ENCODE measurements at regions not wholly inside any gene's neighbourhood (a gene's known extent, or its start where the extent isn't known, plus 50 kb on each side); places are given as distances from the start of the nearest gene placed in this dataset.

- Histone ChIP-seq H3K4me1 (no peaks in the 10 kb centered on the region), H3K27ac (no peak overlapping the region), H3K4me3 (replicated peaks in 1 of 3) (no peak overlapping the region), H3K27me3 (no peaks in the 10 kb centered on the region), H3K36me3 (no peaks in the 10 kb centered on the region), H3K9me3 (no peaks in the 10 kb centered on the region)
- WGBS, 2 donors, result 77 to 89% methylated on average over 1 of the region's 1 CpG
- intact Hi-C loops (cut with DNase I), result loop anchor here (10.0 kb wide), 1 partner anchor 167 kb away; no protein-coding TSS in a partner anchor
- no peak for DNase-seq
- TF ChIP-seq CTCF (IDR thresholded peaks at IDR 0.05), result no peak
Measured at GRCh38 chr1:221268295-221268694, 389.1 kb downstream of the HLX start.

- H3K4me1 ChIP-seq, result no peaks in the 10 kb centered on the region
- H3K4me3 ChIP-seq (replicated peaks in 1 of 3), result no peak overlapping the region
- TF ChIP-seq POLR2A (IDR thresholded peaks at IDR 0.05) (no peak), CTCF (IDR thresholded peaks at IDR 0.05) (no peak)
- H3K27ac ChIP-seq, result no peak overlapping the region
- H3K27me3 ChIP-seq, result no peaks in the 10 kb centered on the region
- DNase-seq, result no peak
- intact Hi-C loops (cut with DNase I), result no loop called here
- no peaks in the 10 kb centered on the region for H3K36me3 ChIP-seq
- H3K9me3 ChIP-seq, result no peaks in the 10 kb centered on the region
- WGBS, 2 donors, result 94 to 96% methylated on average over 5 of the region's 5 CpGs
Measured at GRCh38 chr1:221271701-221272100, 392.5 kb downstream of the HLX start.

GRCh38 chr1:221272940-221273339 is 393.7 kb downstream of the HLX start:
- intact Hi-C loops (cut with DNase I), result no loop called here
- WGBS, 2 donors, result 88 to 94% methylated on average over 3 of the region's 3 CpGs
- TF ChIP-seq CTCF (IDR thresholded peaks at IDR 0.05) (no peak), POLR2A (IDR thresholded peaks at IDR 0.05) (no peak)

GRCh38 chr1:221274373-221274772 is 395.1 kb downstream of the HLX start:
- WGBS, 2 donors, result 73 to 78% methylated on average over 6 of the region's 6 CpGs
- no peaks in the 10 kb centered on the region for H3K9me3 ChIP-seq
- DNase-seq, result no peak
- no peak overlapping the region for H3K27ac ChIP-seq
- no peaks in the 10 kb centered on the region for H3K36me3 ChIP-seq
- H3K27me3 ChIP-seq, result no peaks in the 10 kb centered on the region
- no peak for TF ChIP-seq CTCF (IDR thresholded peaks at IDR 0.05)
- no peak for TF ChIP-seq POLR2A (IDR thresholded peaks at IDR 0.05)
- intact Hi-C loops (cut with DNase I), result no loop called here
- H3K4me1 ChIP-seq, result no peaks in the 10 kb centered on the region
- H3K4me3 ChIP-seq (replicated peaks in 1 of 3), result no peak overlapping the region

More at GRCh38 chr1:221272940-221273339, 393.7 kb downstream of the HLX start:
- Histone ChIP-seq H3K27me3 (no peaks in the 10 kb centered on the region), H3K36me3 (no peaks in the 10 kb centered on the region), H3K4me1 (no peaks in the 10 kb centered on the region), H3K4me3 (replicated peaks in 1 of 3) (no peak overlapping the region), H3K27ac (no peak overlapping the region), H3K9me3 (no peaks in the 10 kb centered on the region)
- no peak for DNase-seq

GRCh38 chr1:221276896-221277409 is 397.7 kb downstream of the HLX start:
- H3K27ac ChIP-seq, result no peak overlapping the region
- no peaks in the 10 kb centered on the region for H3K9me3 ChIP-seq
- intact Hi-C loops (cut with DNase I), result no loop called here
- no peak overlapping the region for H3K4me3 ChIP-seq (replicated peaks in 1 of 3)
- whole genome bisulfite sequencing, 2 donors, result 81 to 87% methylated on average over 1 of the region's 1 CpG
- TF ChIP-seq CTCF (IDR thresholded peaks at IDR 0.05), result no peak
- no peak for TF ChIP-seq POLR2A (IDR thresholded peaks at IDR 0.05)
- no peaks in the 10 kb centered on the region for H3K27me3 ChIP-seq
- no peak for DNase-seq
- H3K4me1 ChIP-seq, result no peaks in the 10 kb centered on the region
- H3K36me3 ChIP-seq, result no peaks in the 10 kb centered on the region

Data from thyroid gland (tissue), 4 donors.